ENCODE measurements at regions not wholly inside any gene's neighbourhood (a gene's known extent, or its start where the extent isn't known, plus 50 kb on each side); places are given as distances from the start of the nearest gene placed in this dataset.
"Not testable (repeated sequence)": the region's sequence is repeated elsewhere in the genome, so short reads cannot be mapped to it uniquely, and the experiment has no call there.

GRCh38 chr5:99900302-99900852, 634.8 kb upstream of the FAM174A start:
- DNase-seq (ENCODE audit: low read depth) = no peak

DNA sequence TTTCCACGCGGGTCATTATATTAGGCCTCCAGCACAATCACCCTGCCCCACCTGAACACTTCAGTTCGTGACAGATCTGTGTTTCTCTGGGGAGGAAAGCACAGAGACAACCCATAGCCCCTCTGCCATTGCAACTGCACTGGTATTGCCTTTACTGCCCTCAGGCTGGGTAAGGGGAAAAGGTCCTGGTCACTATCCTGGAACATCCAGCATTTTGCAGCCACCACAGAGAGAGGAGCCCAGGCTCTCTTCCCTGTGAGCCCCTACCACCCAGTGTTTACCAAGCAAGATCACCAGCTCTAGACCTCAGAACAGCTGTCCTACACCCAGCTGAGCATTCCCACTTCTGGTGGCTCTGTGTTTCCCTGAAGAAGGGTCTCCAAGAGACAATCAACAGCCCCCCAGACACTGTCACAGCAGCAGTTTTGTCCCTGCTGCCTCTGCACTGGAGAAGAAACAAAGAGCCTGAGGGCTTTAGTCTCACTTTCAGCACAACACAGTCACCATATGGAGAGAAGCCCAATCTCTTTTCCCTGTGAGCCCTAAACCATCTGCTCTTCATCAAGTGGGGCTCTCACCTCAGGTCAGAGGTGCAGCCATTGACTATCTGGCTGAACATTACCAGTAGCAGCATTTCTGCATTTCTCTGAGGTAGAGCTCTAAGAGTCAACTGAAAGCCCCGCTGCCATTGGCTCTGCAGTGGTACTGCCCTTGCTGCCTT, 655.2 kb upstream of the FAM174A start:
- no peak for DNase-seq (ENCODE audit: low read depth)

DNA sequence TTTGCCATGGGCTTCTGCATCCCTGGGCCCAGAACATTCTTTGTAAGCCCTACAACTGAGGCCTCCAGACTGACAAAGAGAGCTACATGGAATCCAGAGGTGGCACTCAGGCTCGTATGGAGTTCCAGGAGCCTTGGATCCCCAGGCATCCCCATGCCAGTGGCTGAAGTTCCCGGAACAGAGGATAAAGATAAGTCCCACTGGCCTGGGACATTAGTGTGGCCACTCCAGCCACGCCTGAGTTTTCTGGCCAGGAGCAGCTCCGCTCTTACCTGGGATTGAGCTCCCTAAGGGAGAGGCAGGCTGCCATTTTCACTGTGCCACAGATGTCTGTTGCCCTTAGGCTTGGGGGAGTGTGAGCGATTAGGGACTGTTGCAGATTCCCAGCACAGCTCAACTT, 656.3 kb upstream of the FAM174A start:
- DNase-seq (ENCODE audit: low read depth) = no peak

DNA sequence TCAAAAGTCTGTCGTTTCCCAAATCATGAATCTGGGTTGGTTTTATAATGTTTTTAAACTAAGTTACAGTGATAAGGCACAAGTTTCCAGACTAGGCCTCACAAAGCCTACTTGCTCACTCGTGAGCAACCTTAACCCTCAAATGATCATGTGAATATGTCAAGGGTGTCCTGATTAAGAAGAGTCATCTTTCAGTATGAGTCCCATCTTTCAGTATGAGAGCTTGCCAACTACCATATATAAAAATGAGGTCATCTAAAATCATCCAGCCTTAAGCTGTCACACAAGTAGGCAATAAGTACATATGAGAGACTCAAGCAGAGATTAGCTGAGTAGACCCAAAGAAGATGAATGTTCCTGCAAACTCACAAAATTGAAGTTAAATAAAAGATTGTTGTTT, 668.4 kb upstream of the FAM174A start:
- DNase-seq (ENCODE audit: low read depth) = no peak

DNA sequence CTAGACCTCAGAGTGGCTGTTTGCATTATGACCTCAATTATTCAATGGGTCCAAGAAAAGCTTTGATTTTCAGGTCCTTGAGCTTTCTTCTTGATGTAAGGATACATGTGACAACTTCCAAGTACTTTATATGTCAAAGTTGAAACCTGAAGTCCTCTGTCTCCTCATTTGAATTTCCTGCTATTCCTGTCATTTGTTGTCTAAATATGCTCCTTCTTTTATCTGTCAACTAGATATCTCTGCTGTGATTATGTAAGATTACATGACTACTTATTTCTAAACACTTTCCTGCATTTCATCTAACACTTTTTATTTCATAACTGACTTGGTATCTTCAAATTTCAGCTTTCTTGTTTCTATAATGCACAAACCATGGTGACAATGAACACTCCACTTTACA, 670.0 kb upstream of the FAM174A start:
- no peak for DNase-seq (ENCODE audit: low read depth)

- no peak for DNase-seq (ENCODE audit: low read depth)
These were observed 699.4 kb upstream of the FAM174A start for GRCh38 chr5:99835791-99836190.

GRCh38 chr5:99827136-99827535, 708.0 kb upstream of the FAM174A start:
- no peak for DNase-seq (ENCODE audit: low read depth)

- no peak for DNase-seq (ENCODE audit: low read depth)
These were observed 717.4 kb upstream of the FAM174A start for GRCh38 chr5:99817796-99818195.

DNA sequence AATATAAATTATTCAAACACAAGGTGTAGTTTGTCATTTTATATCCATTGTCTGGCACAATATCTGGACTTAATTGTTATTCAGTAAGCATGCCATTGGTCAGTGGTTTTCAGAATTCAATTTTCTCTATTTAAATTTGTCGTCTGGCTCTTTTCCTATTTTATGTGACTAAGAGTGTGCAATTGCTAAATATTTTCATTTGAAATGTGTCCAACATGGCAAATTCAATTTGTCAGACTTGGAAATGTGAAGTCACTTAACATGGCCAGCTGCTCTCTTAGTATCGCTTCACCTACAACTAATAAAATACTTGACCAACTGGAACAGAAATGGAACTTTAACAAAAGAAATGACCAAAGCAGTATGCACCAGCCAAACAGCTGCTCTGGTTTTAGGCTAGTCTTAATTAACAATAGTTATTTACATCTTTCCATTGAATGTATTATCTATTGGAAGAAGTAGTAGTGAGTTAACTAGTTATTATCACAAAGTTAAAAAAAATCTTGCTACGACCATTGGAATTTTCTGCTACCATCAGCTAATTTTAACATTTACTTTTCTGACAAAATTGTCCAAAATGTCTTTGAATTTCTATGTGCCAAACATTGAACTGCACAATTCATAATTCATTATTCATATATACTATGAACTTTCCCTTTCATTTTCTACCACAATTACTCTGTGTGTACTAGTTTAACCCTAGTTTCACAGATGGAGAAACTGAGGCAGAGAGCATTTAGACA, 720.7 kb upstream of the FAM174A start:
- no peak for DNase-seq (ENCODE audit: low read depth)

DNA sequence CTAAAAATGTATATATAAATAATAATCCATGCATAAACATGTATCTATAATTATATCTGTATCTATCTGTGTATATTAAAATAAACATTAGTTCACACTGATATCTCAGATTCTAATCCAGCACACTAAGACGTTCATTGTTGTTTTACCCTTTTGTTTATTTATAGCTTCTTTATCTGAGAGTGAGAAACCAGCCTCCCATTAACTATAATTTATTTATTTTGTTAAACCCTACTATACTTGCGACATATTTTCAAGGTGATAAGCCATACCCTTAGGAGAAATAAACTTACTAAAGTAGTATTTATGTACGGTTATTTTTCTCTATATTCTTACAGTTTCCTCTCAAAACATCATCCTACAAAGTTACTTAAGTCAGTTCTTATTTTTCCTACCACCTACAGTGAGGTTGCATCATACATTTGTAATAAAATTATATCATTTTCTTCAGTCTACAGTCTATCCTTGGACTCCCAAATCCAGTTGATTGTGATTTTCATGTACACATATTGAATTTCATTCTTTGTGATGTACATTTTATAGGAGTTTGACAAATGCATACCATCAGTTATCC, 726.4 kb upstream of the FAM174A start:
- no peak for DNase-seq (ENCODE audit: low read depth)

DNA sequence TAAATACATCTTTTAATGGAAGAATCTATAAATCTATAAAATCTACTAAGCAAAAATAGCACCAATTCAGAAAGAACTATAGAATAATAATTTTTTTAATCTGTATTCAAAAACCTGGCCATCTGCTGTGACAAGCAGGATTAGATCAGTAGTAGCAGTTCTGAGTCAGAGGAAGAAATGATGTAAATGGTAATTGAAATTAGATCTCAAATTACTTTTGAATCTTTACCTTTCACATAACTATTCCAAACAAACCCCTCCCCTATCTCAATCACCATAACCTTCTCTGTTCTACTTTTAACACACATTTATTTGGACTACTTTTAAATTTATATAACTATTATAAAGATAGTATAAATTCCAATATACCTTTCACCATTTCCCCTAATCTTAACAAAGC, 727.8 kb upstream of the FAM174A start:
- DNase-seq (ENCODE audit: low read depth) = no peak

DNA sequence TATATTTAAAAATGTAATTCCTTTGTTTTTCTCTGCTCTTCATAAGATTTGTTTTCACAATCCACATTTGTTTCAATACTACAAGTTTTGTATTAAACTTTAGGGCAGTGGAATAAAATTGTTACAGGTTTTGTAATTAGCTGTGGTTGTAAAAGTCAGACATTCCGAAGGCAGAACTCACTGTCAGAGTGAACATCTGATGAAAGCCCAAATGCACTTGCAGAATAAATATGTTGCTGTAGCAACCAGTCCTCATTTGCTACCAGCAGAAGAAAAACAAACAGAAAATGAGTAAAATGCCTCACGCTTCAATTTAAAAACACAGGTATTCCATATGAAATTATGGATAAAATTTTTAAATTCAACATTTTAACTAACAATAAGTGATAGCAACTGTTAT, 740.1 kb upstream of the FAM174A start:
- no peak for DNase-seq (ENCODE audit: low read depth)

- no peak for DNase-seq (ENCODE audit: low read depth)
These were observed 746.7 kb upstream of the FAM174A start for GRCh38 chr5:99788482-99788881.

DNA sequence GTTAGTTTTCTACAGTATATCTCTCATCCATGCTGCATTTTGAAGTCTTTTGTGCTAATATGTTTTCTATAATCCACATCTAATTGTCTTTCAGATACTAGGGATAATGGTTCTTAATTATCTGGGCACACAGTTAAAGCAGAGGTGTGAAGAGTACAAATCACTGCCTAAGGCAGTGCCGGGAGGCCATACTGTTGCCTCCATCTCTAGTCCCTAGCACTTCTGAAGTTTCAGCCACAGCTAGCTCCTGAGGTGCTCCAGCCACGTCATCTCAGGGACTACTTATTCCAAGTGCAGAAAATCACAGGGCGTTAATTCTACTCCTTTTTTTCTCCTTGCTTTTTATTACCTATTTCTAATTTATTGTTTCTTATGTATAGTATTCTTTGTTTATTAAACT, 760.0 kb upstream of the FAM174A start:
- no peak for DNase-seq (ENCODE audit: low read depth)

DNA sequence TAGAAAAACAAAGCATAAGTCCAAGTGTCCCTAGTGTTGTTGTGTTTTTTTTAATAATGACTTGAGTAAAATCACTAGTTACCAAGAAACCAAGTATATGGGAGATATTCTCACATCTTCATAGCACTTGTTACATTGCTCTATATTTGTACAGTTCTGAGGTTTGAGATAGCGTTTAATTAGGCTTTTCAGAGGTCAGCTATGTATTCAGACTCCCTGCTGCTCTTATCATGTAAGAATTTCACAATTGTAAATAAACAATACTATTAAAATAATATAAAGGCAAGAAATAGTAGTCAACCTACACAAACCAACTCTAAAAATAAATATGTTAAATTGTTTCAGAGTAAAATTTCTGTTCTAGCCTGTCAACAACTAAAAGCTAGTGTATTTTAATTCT, 761.9 kb upstream of the FAM174A start:
- DNase-seq (ENCODE audit: low read depth) = no peak

GRCh38 chr5:99771296-99771695, 763.9 kb upstream of the FAM174A start:
- no peak for DNase-seq (ENCODE audit: low read depth)

- DNase-seq (ENCODE audit: low read depth) = no peak
These were observed 770.2 kb upstream of the FAM174A start for GRCh38 chr5:99765011-99765410.

- DNase-seq (ENCODE audit: low read depth) = no peak
These were observed 772.0 kb upstream of the FAM174A start for GRCh38 chr5:99763021-99763774.

- no peak for DNase-seq (ENCODE audit: low read depth)
These were observed 787.8 kb upstream of the FAM174A start for GRCh38 chr5:99747342-99747741.

GRCh38 chr5:99733146-99733545, 802.0 kb upstream of the FAM174A start:
- DNase-seq (ENCODE audit: low read depth) = not testable (repeated sequence)

- not testable (repeated sequence) for DNase-seq (ENCODE audit: low read depth)
These were observed 801.8 kb upstream of the CHD1 start for GRCh38 chr5:99730653-99731052.

GRCh38 chr5:99724732-99725290, 796.0 kb upstream of the CHD1 start:
- DNase-seq (ENCODE audit: low read depth) = no peak
